H9 (cell line): ENCODE measurements at regions not wholly inside any gene's neighbourhood (a gene's known extent, or its start where the extent isn't known, plus 50 kb on each side); places are given as distances from the start of the nearest gene placed in this dataset.

Source experiments
- DNase-seq: peaks from one replicate; pipeline ENCODE4 v3.0.0-alpha.2; 2017
- H2AFZ ChIP-seq: one replicate; pipeline ENCODE4 v1.6.1; 2013; ENCODE audit warnings: mild to moderate bottlenecking, low read length, control low read depth, moderate library complexity
- H2AK5ac ChIP-seq: 2 replicates; pipeline ENCODE4 v1.6.1; 2013; ENCODE audit warnings: low read length, control low read depth, mixed read lengths; ENCODE audit not compliant: insufficient read length
- H2BK120ac ChIP-seq: one replicate; pipeline ENCODE4 v1.6.1; 2013; ENCODE audit warnings: low read depth, mild to moderate bottlenecking, low read length, control low read depth, inconsistent platforms; ENCODE audit not compliant: poor library complexity, severe bottlenecking
- H2BK12ac ChIP-seq: 2 replicates; pipeline ENCODE4 v1.6.1; 2013; ENCODE audit warnings: low read length, control low read depth, mixed read lengths, low read depth; ENCODE audit not compliant: insufficient read length
- H2BK15ac ChIP-seq: 2 replicates; pipeline ENCODE4 v1.6.1; 2013; ENCODE audit warnings: low read depth, low read length, control low read depth
- H2BK20ac ChIP-seq: one replicate; pipeline ENCODE4 v1.6.1; 2013; ENCODE audit warnings: low read depth, mild to moderate bottlenecking, low read length, control low read depth, inconsistent platforms; ENCODE audit not compliant: poor library complexity, severe bottlenecking
- H2BK5ac ChIP-seq: 2 replicates; pipeline ENCODE4 v1.6.1; 2013; ENCODE audit warnings: low read length, control low read depth, mixed read lengths; ENCODE audit not compliant: insufficient read length
- H3K14ac ChIP-seq: 2 replicates; pipeline ENCODE4 v1.6.1; 2013; ENCODE audit warnings: low read length, control low read depth; ENCODE audit not compliant: insufficient read depth
- H3K18ac ChIP-seq: 2 replicates; pipeline ENCODE4 v1.6.1; 2013; ENCODE audit warnings: low read depth, mild to moderate bottlenecking, mixed read lengths, low read length, control low read depth; ENCODE audit not compliant: insufficient read length
- H3K23ac ChIP-seq: 2 replicates; pipeline ENCODE4 v1.6.1; 2013; ENCODE audit warnings: low read length, control low read depth, mixed read lengths, low read depth; ENCODE audit not compliant: insufficient read length
- H3K23me2 ChIP-seq: 2 replicates; pipeline ENCODE4 v1.6.1; 2013; ENCODE audit warnings: low read depth, mild to moderate bottlenecking, mixed read lengths, low read length, control low read depth; ENCODE audit not compliant: insufficient read length, poor library complexity, severe bottlenecking
- H3K27ac ChIP-seq: 2 replicates; pipeline ENCODE4 v1.5.1; 2013; ENCODE audit warnings: low read length, control low read depth, mixed read lengths, low read depth; ENCODE audit not compliant: insufficient read length
- H3K27me3 ChIP-seq: 2 replicates; pipeline ENCODE4 v1.6.1; 2013; ENCODE audit warnings: low read length, control low read depth, inconsistent platforms; ENCODE audit not compliant: insufficient read depth
- H3K4ac ChIP-seq: 2 replicates; pipeline ENCODE4 v1.6.1; 2013; ENCODE audit warnings: low read depth, mild to moderate bottlenecking, control low read depth, inconsistent platforms, low read length, moderate library complexity
- H3K4me1 ChIP-seq: 2 replicates; pipeline ENCODE4 v1.6.1; 2013; ENCODE audit warnings: low read length, control low read depth, inconsistent platforms; ENCODE audit not compliant: insufficient read depth
- H3K4me2 ChIP-seq: 2 replicates; pipeline ENCODE4 v1.6.1; 2013; ENCODE audit warnings: low read length, control low read depth, mixed read lengths; ENCODE audit not compliant: insufficient read length, insufficient read depth
- H3K56ac ChIP-seq: 2 replicates; pipeline ENCODE4 v1.6.1; 2013; ENCODE audit warnings: low read depth, mild to moderate bottlenecking, mixed read lengths, low read length, control low read depth; ENCODE audit not compliant: insufficient read length
- H3K79me1 ChIP-seq: 2 replicates; pipeline ENCODE4 v1.6.1; 2013; ENCODE audit warnings: low read depth, mild to moderate bottlenecking, moderate library complexity, low read length, control low read depth, inconsistent platforms; ENCODE audit not compliant: insufficient read depth, poor library complexity, severe bottlenecking
- H3K79me2 ChIP-seq: 2 replicates; pipeline ENCODE4 v1.6.1; 2013; ENCODE audit warnings: low read length, control low read depth, inconsistent platforms; ENCODE audit not compliant: insufficient read depth
- H3K9ac ChIP-seq: 2 replicates; pipeline ENCODE4 v1.6.1; 2013; ENCODE audit warnings: low read length, control low read depth, mixed read lengths; ENCODE audit not compliant: insufficient read length; ENCODE audit errors: extremely low read depth
- H3K9me3 ChIP-seq: one replicate; pipeline ENCODE4 v1.6.1; 2013; ENCODE audit warnings: low read depth, low read length, inconsistent platforms; ENCODE audit not compliant: control insufficient read depth
- H3T11ph ChIP-seq: one replicate; pipeline ENCODE4 v1.6.1; 2013; ENCODE audit warnings: mild to moderate bottlenecking, low read length, control low read depth, inconsistent platforms
- H4K20me1 ChIP-seq: one replicate; pipeline ENCODE4 v1.6.1; 2013; ENCODE audit not compliant: control insufficient read depth, insufficient read length, insufficient read depth
- H4K5ac ChIP-seq: 2 replicates; pipeline ENCODE4 v1.6.1; 2013; ENCODE audit warnings: low read depth, mild to moderate bottlenecking, mixed read lengths, low read length, control low read depth; ENCODE audit not compliant: insufficient read length
- H4K8ac ChIP-seq: replicated peaks from 2 replicates; pipeline ENCODE4 v1.6.1; 2013; ENCODE audit warnings: low read length, control low read depth, mixed read lengths, low read depth; ENCODE audit not compliant: insufficient read length
- H4K91ac ChIP-seq: 2 replicates; pipeline ENCODE4 v1.6.1; 2013; ENCODE audit warnings: low read depth, mild to moderate bottlenecking, moderate library complexity, mixed read lengths, low read length, control low read depth; ENCODE audit not compliant: insufficient read length
- H3K27ac Mint-ChIP-seq, 3 experiments: 2 replicates in 2 of 3; 3 replicates in 1 of 3; pipeline ENCODE4 v1.8.0; 2020 to 2021; ENCODE audit warnings: mixed read lengths in 3 of 3, mild to moderate bottlenecking in 1 of 3, moderate library complexity in 1 of 3
- H3K27me3 Mint-ChIP-seq: 2 replicates; pipeline ENCODE4 v1.8.0; 2021; ENCODE audit warnings: low read depth, mild to moderate bottlenecking, moderate library complexity, mixed read lengths
- H3K36me3 Mint-ChIP-seq, 3 experiments: 2 replicates in 2 of 3; 3 replicates in 1 of 3; pipeline ENCODE4 v1.8.0; 2020 to 2021; ENCODE audit warnings: low read depth in 3 of 3, mixed read lengths in 3 of 3; ENCODE audit not compliant: insufficient read depth in 1 of 3
- H3K4me1 Mint-ChIP-seq, 2 experiments: 2 replicates each; pipeline ENCODE4 v1.8.0; 2020; ENCODE audit warnings: mixed read lengths in 2 of 2
- H3K4me3 Mint-ChIP-seq, 2 experiments: 2 replicates in 1 of 2; 3 replicates in 1 of 2; pipeline ENCODE4 v1.8.0; 2020 to 2021; ENCODE audit warnings: mild to moderate bottlenecking in 2 of 2, mixed read lengths in 2 of 2, moderate library complexity in 1 of 2
- H3K9me3 Mint-ChIP-seq, 2 experiments: 2 replicates in 1 of 2; 3 replicates in 1 of 2; pipeline ENCODE4 v1.8.0; 2020; ENCODE audit warnings: mild to moderate bottlenecking in 2 of 2, mixed read lengths in 2 of 2, moderate library complexity in 1 of 2
- CTCF ChIP-seq: fragments of 200-600 bp; sonication (generic); conservative IDR thresholded peaks from 3 replicates; pipeline ENCODE4 v1.8.0; 2021; ENCODE audit warnings: antibody characterized with exemption, mild to moderate bottlenecking
- WGBS: extraction: QIAGEN DNeasy Blood & Tissue Kit; methylation state at CpG from one replicate; pipeline ENCODE4 v1.1.7; 2013; ENCODE audit warnings: missing lambda C conversion rate, low lambda C conversion rate, mixed read lengths; ENCODE audit not compliant: insufficient read length; ENCODE audit errors: extremely low coverage; 5-methylcytosine and 5-hydroxymethylcytosine counted together

GRCh38 chr3:184659797-184660301 is 52.0 kb downstream of the MAGEF1 start:
- no peak overlapping the region for H3K9ac ChIP-seq
- no peak overlapping the region for H4K91ac ChIP-seq
- peak; percentile 54 for DNase-seq
- H3K23ac ChIP-seq = no peak overlapping the region
- no peak overlapping the region for H2BK20ac ChIP-seq
- no peak for TF ChIP-seq CTCF
- H2BK120ac ChIP-seq = no peak overlapping the region
- Mint-ChIP-seq H3K9me3 (peaks cover 0 to 3% of the 10 kb centered on the region in 2 experiments; a peak in 1 of 5 replicates), H3K4me1 (peaks cover 58 to 74% of the 10 kb centered on the region in 2 experiments), H3K27me3 (peaks cover 11% of the 10 kb centered on the region), H3K27ac (peak overlapping the region in 1 of 3 experiments; percentile 80; a peak in 1 of 7 replicates), H3K36me3 (no peaks in the 10 kb centered on the region), H3K4me3 (no peak overlapping the region; a peak in 1 of 5 replicates)
- no peak overlapping the region for H3K56ac ChIP-seq
- no peak overlapping the region for H3T11ph ChIP-seq
- no peak overlapping the region for H2AK5ac ChIP-seq
- no peak overlapping the region for H3K4me2 ChIP-seq
- H3K4me1 ChIP-seq = peaks cover 12% of the 10 kb centered on the region; the same call in 1 of the 2 replicates
- H2BK5ac ChIP-seq = no peak overlapping the region
- no peak overlapping the region for H4K5ac ChIP-seq
- H3K9me3 ChIP-seq = no peaks in the 10 kb centered on the region
- H3K18ac ChIP-seq = peak overlapping the region; percentile 45
- H3K27me3 ChIP-seq = no peaks in the 10 kb centered on the region
- peak overlapping the region; percentile 52 for H3K14ac ChIP-seq
- no peak overlapping the region for H2BK15ac ChIP-seq
- no peaks in the 10 kb centered on the region for H3K79me2 ChIP-seq
- WGBS = no CpG with 5 or more reads among the region's 10 CpGs
- H3K23me2 ChIP-seq = no peaks in the 10 kb centered on the region
- H3K4ac ChIP-seq = no peak overlapping the region
- H4K8ac ChIP-seq = no peak overlapping the region
- H2BK12ac ChIP-seq = no peak overlapping the region
- H2AFZ ChIP-seq = no peak overlapping the region
- H3K27ac ChIP-seq = no peak overlapping the region
- no peaks in the 10 kb centered on the region for H4K20me1 ChIP-seq
- H3K79me1 ChIP-seq = no peaks in the 10 kb centered on the region
